ENCODE measurements at regions not wholly inside any gene's neighbourhood (a gene's known extent, or its start where the extent isn't known, plus 50 kb on each side); places are given as distances from the start of the nearest gene placed in this dataset.

GRCh38 chr13:65615506-65615905 lies 1614.6 kb downstream of the PCDH9 start:
- CTCF ChIA-PET, result no interaction called here
- POLR2A ChIA-PET, result no interaction called here
- Histone ChIP-seq H3K36me3 (ENCODE audit: control insufficient read depth in 4 of 4, insufficient read depth in 4 of 4, low read length in 3 of 4) (no peaks in the 10 kb centered on the region), H3K4me3 (ENCODE audit: control insufficient read depth in 1 of 7, extremely low read depth in 1 of 7, insufficient read depth in 4 of 7, low read depth in 2 of 7, low read length in 6 of 7) (no peak overlapping the region), H3K4me1 (ENCODE audit: control extremely low read depth in 1 of 4, control insufficient read depth in 4 of 4, insufficient read depth in 4 of 4, low read length in 3 of 4) (no peaks in the 10 kb centered on the region), H3K9me3 (ENCODE audit: control extremely low read depth in 1 of 5, control insufficient read depth in 4 of 5, insufficient read depth in 2 of 5, low read depth in 1 of 5, low read length in 4 of 5) (no peaks in the 10 kb centered on the region), H3K27me3 (replicated peaks in 2 of 5; ENCODE audit: control insufficient read depth in 4 of 5, insufficient read depth in 5 of 5, low read length in 4 of 5) (no peaks in the 10 kb centered on the region), H3K27ac (ENCODE audit: insufficient read depth in 1 of 2, low read depth in 1 of 2, low read length in 2 of 2, poor library complexity in 1 of 2, severe bottlenecking in 2 of 2) (no peak overlapping the region)
- no peak for DNase-seq
- WGBS (ENCODE audit: insufficient coverage), result 100% methylated on average over 1 of the region's 3 CpGs

GRCh38 chr13:65613004-65613403 lies 1617.1 kb downstream of the PCDH9 start:
- POLR2A ChIA-PET, result no interaction called here
- CTCF ChIA-PET, result no interaction called here
- no peak for DNase-seq
- no peak overlapping the region for H3K27ac ChIP-seq (ENCODE audit: insufficient read depth in 1 of 2, low read depth in 1 of 2, low read length in 2 of 2, poor library complexity in 1 of 2, severe bottlenecking in 2 of 2)
- no peaks in the 10 kb centered on the region for H3K36me3 ChIP-seq (ENCODE audit: control insufficient read depth in 4 of 4, insufficient read depth in 4 of 4, low read length in 3 of 4)
- no peaks in the 10 kb centered on the region for H3K9me3 ChIP-seq (ENCODE audit: control extremely low read depth in 1 of 5, control insufficient read depth in 4 of 5, insufficient read depth in 2 of 5, low read depth in 1 of 5, low read length in 4 of 5)
- 100% methylated on average over 1 of the region's 2 CpGs for WGBS (ENCODE audit: insufficient coverage)
- no peak overlapping the region for H3K4me3 ChIP-seq (ENCODE audit: control insufficient read depth in 1 of 7, extremely low read depth in 1 of 7, insufficient read depth in 4 of 7, low read depth in 2 of 7, low read length in 6 of 7)
- H3K4me1 ChIP-seq (ENCODE audit: control extremely low read depth in 1 of 4, control insufficient read depth in 4 of 4, insufficient read depth in 4 of 4, low read length in 3 of 4), result no peaks in the 10 kb centered on the region
- H3K27me3 ChIP-seq (replicated peaks in 2 of 5; ENCODE audit: control insufficient read depth in 4 of 5, insufficient read depth in 5 of 5, low read length in 4 of 5), result no peaks in the 10 kb centered on the region

DNA sequence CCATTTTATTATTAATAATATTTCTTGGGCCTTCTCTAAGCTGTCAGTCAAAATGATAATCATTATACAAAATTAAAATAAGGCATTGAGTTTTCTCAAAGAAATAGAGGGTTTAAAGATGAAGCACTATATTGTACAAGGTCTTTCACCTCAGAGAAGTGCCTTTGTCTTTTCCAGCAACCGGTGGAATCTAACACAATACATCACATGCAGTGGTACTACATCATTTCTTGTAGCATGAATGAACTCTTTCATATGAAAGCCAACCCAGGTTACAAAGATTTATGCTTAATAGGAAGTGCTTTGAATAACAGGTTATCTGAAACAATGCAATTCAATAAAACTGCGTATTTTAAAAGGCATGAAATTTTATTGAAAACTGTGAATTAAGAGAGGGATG lies 1620.8 kb downstream of the PCDH9 start:
- Histone ChIP-seq H3K4me3 (ENCODE audit: control insufficient read depth in 1 of 7, extremely low read depth in 1 of 7, insufficient read depth in 4 of 7, low read depth in 2 of 7, low read length in 6 of 7) (no peak overlapping the region), H3K27ac (ENCODE audit: insufficient read depth in 1 of 2, low read depth in 1 of 2, low read length in 2 of 2, poor library complexity in 1 of 2, severe bottlenecking in 2 of 2) (no peak overlapping the region), H3K27me3 (replicated peaks in 2 of 5; ENCODE audit: control insufficient read depth in 4 of 5, insufficient read depth in 5 of 5, low read length in 4 of 5) (no peaks in the 10 kb centered on the region), H3K9me3 (ENCODE audit: control extremely low read depth in 1 of 5, control insufficient read depth in 4 of 5, insufficient read depth in 2 of 5, low read depth in 1 of 5, low read length in 4 of 5) (no peaks in the 10 kb centered on the region), H3K36me3 (ENCODE audit: control insufficient read depth in 4 of 4, insufficient read depth in 4 of 4, low read length in 3 of 4) (no peaks in the 10 kb centered on the region), H3K4me1 (ENCODE audit: control extremely low read depth in 1 of 4, control insufficient read depth in 4 of 4, insufficient read depth in 4 of 4, low read length in 3 of 4) (no peaks in the 10 kb centered on the region)
- POLR2A ChIA-PET, result no interaction called here
- DNase-seq, result no peak
- CTCF ChIA-PET, result no interaction called here
- no CpG with 5 or more reads among the region's 2 CpGs for WGBS (ENCODE audit: insufficient coverage)

- WGBS (ENCODE audit: insufficient coverage), result no CpG with 5 or more reads among the region's 2 CpGs
- no peaks in the 10 kb centered on the region for H3K4me1 ChIP-seq (ENCODE audit: control extremely low read depth in 1 of 4, control insufficient read depth in 4 of 4, insufficient read depth in 4 of 4, low read length in 3 of 4)
- H3K27ac ChIP-seq (ENCODE audit: insufficient read depth in 1 of 2, low read depth in 1 of 2, low read length in 2 of 2, poor library complexity in 1 of 2, severe bottlenecking in 2 of 2), result no peak overlapping the region
- no peak overlapping the region for H3K4me3 ChIP-seq (ENCODE audit: control insufficient read depth in 1 of 7, extremely low read depth in 1 of 7, insufficient read depth in 4 of 7, low read depth in 2 of 7, low read length in 6 of 7)
- H3K27me3 ChIP-seq (replicated peaks in 2 of 5; ENCODE audit: control insufficient read depth in 4 of 5, insufficient read depth in 5 of 5, low read length in 4 of 5), result no peaks in the 10 kb centered on the region
- no peak for DNase-seq
- H3K9me3 ChIP-seq (ENCODE audit: control extremely low read depth in 1 of 5, control insufficient read depth in 4 of 5, insufficient read depth in 2 of 5, low read depth in 1 of 5, low read length in 4 of 5), result no peaks in the 10 kb centered on the region
- CTCF ChIA-PET, result no interaction called here
- H3K36me3 ChIP-seq (ENCODE audit: control insufficient read depth in 4 of 4, insufficient read depth in 4 of 4, low read length in 3 of 4), result no peaks in the 10 kb centered on the region
- POLR2A ChIA-PET, result no interaction called here
Measured at GRCh38 chr13:65606622-65607021, 1623.5 kb downstream of the PCDH9 start.

GRCh38 chr13:65605396-65605795 lies 1624.7 kb downstream of the PCDH9 start:
- Histone ChIP-seq H3K9me3 (ENCODE audit: control extremely low read depth in 1 of 5, control insufficient read depth in 4 of 5, insufficient read depth in 2 of 5, low read depth in 1 of 5, low read length in 4 of 5) (no peaks in the 10 kb centered on the region), H3K4me3 (ENCODE audit: control insufficient read depth in 1 of 7, extremely low read depth in 1 of 7, insufficient read depth in 4 of 7, low read depth in 2 of 7, low read length in 6 of 7) (no peak overlapping the region), H3K4me1 (ENCODE audit: control extremely low read depth in 1 of 4, control insufficient read depth in 4 of 4, insufficient read depth in 4 of 4, low read length in 3 of 4) (no peaks in the 10 kb centered on the region), H3K27ac (ENCODE audit: insufficient read depth in 1 of 2, low read depth in 1 of 2, low read length in 2 of 2, poor library complexity in 1 of 2, severe bottlenecking in 2 of 2) (no peak overlapping the region), H3K27me3 (replicated peaks in 2 of 5; ENCODE audit: control insufficient read depth in 4 of 5, insufficient read depth in 5 of 5, low read length in 4 of 5) (no peaks in the 10 kb centered on the region), H3K36me3 (ENCODE audit: control insufficient read depth in 4 of 4, insufficient read depth in 4 of 4, low read length in 3 of 4) (no peaks in the 10 kb centered on the region)
- ChIA-PET CTCF (no interaction called here), POLR2A (no interaction called here)
- peak in 2 of 3 donors; percentile 25 to 31 for DNase-seq

GRCh38 chr13:65603160-65603559 lies 1627.0 kb downstream of the PCDH9 start:
- CTCF ChIA-PET, result no interaction called here
- DNase-seq, result no peak
- H3K36me3 ChIP-seq (ENCODE audit: control insufficient read depth in 4 of 4, insufficient read depth in 4 of 4, low read length in 3 of 4), result no peaks in the 10 kb centered on the region
- POLR2A ChIA-PET, result no interaction called here
- H3K9me3 ChIP-seq (ENCODE audit: control extremely low read depth in 1 of 5, control insufficient read depth in 4 of 5, insufficient read depth in 2 of 5, low read depth in 1 of 5, low read length in 4 of 5), result no peaks in the 10 kb centered on the region
- 100% methylated on average over 2 of the region's 3 CpGs for WGBS (ENCODE audit: insufficient coverage)
- H3K27me3 ChIP-seq (replicated peaks in 2 of 5; ENCODE audit: control insufficient read depth in 4 of 5, insufficient read depth in 5 of 5, low read length in 4 of 5), result no peaks in the 10 kb centered on the region
- H3K4me1 ChIP-seq (ENCODE audit: control extremely low read depth in 1 of 4, control insufficient read depth in 4 of 4, insufficient read depth in 4 of 4, low read length in 3 of 4), result no peaks in the 10 kb centered on the region
- H3K4me3 ChIP-seq (ENCODE audit: control insufficient read depth in 1 of 7, extremely low read depth in 1 of 7, insufficient read depth in 4 of 7, low read depth in 2 of 7, low read length in 6 of 7), result no peak overlapping the region
- no peak overlapping the region for H3K27ac ChIP-seq (ENCODE audit: insufficient read depth in 1 of 2, low read depth in 1 of 2, low read length in 2 of 2, poor library complexity in 1 of 2, severe bottlenecking in 2 of 2)

DNA sequence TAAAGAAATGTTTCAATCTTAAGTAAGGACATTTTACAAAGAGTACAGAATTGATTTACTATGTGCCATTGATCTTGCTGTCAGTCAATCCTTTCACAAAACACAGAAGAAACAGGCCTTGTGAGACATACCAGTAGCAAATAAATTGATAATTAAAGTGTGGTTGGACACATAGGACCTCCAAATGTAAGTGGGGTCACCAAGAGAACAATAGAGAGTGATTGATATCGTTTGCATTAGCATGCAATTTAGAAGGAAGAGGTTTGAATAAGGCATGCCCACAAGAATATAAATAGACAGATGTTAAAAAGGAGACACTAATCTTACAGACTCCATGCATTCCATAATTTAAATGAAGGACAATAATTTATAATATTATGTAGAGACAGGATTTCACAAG lies 1628.3 kb downstream of the PCDH9 start:
- POLR2A ChIA-PET, result no interaction called here
- no peaks in the 10 kb centered on the region for H3K36me3 ChIP-seq (ENCODE audit: control insufficient read depth in 4 of 4, insufficient read depth in 4 of 4, low read length in 3 of 4)
- H3K4me1 ChIP-seq (ENCODE audit: control extremely low read depth in 1 of 4, control insufficient read depth in 4 of 4, insufficient read depth in 4 of 4, low read length in 3 of 4), result no peaks in the 10 kb centered on the region
- no peak for DNase-seq
- H3K27me3 ChIP-seq (replicated peaks in 2 of 5; ENCODE audit: control insufficient read depth in 4 of 5, insufficient read depth in 5 of 5, low read length in 4 of 5), result no peaks in the 10 kb centered on the region
- H3K4me3 ChIP-seq (ENCODE audit: control insufficient read depth in 1 of 7, extremely low read depth in 1 of 7, insufficient read depth in 4 of 7, low read depth in 2 of 7, low read length in 6 of 7), result no peak overlapping the region
- CTCF ChIA-PET, result no interaction called here
- no peak overlapping the region for H3K27ac ChIP-seq (ENCODE audit: insufficient read depth in 1 of 2, low read depth in 1 of 2, low read length in 2 of 2, poor library complexity in 1 of 2, severe bottlenecking in 2 of 2)
- no peaks in the 10 kb centered on the region for H3K9me3 ChIP-seq (ENCODE audit: control extremely low read depth in 1 of 5, control insufficient read depth in 4 of 5, insufficient read depth in 2 of 5, low read depth in 1 of 5, low read length in 4 of 5)
- WGBS (ENCODE audit: insufficient coverage), result 100% methylated on average over 1 of the region's 1 CpG

GRCh38 chr13:65600702-65601101 lies 1629.4 kb downstream of the PCDH9 start:
- WGBS (ENCODE audit: insufficient coverage), result 100% methylated on average over 3 of the region's 4 CpGs
- H3K4me3 ChIP-seq (ENCODE audit: control insufficient read depth in 1 of 7, extremely low read depth in 1 of 7, insufficient read depth in 4 of 7, low read depth in 2 of 7, low read length in 6 of 7), result no peak overlapping the region
- H3K4me1 ChIP-seq (ENCODE audit: control extremely low read depth in 1 of 4, control insufficient read depth in 4 of 4, insufficient read depth in 4 of 4, low read length in 3 of 4), result no peaks in the 10 kb centered on the region
- H3K9me3 ChIP-seq (ENCODE audit: control extremely low read depth in 1 of 5, control insufficient read depth in 4 of 5, insufficient read depth in 2 of 5, low read depth in 1 of 5, low read length in 4 of 5), result no peaks in the 10 kb centered on the region
- H3K27me3 ChIP-seq (replicated peaks in 2 of 5; ENCODE audit: control insufficient read depth in 4 of 5, insufficient read depth in 5 of 5, low read length in 4 of 5), result no peaks in the 10 kb centered on the region
- ChIA-PET POLR2A (no interaction called here), CTCF (no interaction called here)
- H3K27ac ChIP-seq (ENCODE audit: insufficient read depth in 1 of 2, low read depth in 1 of 2, low read length in 2 of 2, poor library complexity in 1 of 2, severe bottlenecking in 2 of 2), result no peak overlapping the region
- no peak for DNase-seq
- no peaks in the 10 kb centered on the region for H3K36me3 ChIP-seq (ENCODE audit: control insufficient read depth in 4 of 4, insufficient read depth in 4 of 4, low read length in 3 of 4)
